Spleen (tissue), 11 donors: ENCODE measurements at regions not wholly inside any gene's neighbourhood (a gene's known extent, or its start where the extent isn't known, plus 50 kb on each side); places are given as distances from the start of the nearest gene placed in this dataset.

Experiments
- DNase-seq: peaks from one replicate; pipeline ENCODE4 v3.0.0-alpha.2; 2020
- H3K27ac ChIP-seq, 8 donors: fragments of 200-600 bp; sonication (generic) in 7 of 8; 1 replicate in 4 of 8; 2 replicates in 4 of 8; pipeline versions ENCODE4 v1.5.0 to v1.8.0; 2016 to 2021; ENCODE audit warnings: inconsistent platforms in 4 of 8, mild to moderate bottlenecking in 4 of 8, moderate library complexity in 1 of 8
- H3K27me3 ChIP-seq, 7 donors: fragments of 200-600 bp; sonication (generic) in 6 of 7; replicated peaks in 1 of 7; 1 replicate in 4 of 7; 2 replicates in 3 of 7; pipeline versions ENCODE4 v1.5.0 to v1.8.0; 2016 to 2021; ENCODE audit warnings: inconsistent platforms in 3 of 7, mild to moderate bottlenecking in 1 of 7
- H3K36me3 ChIP-seq, 6 donors: fragments of 200-600 bp; sonication (generic) in 5 of 6; 1 replicate in 4 of 6; 2 replicates in 2 of 6; pipeline versions ENCODE4 v1.5.0 to v1.8.0; 2016 to 2021; ENCODE audit warnings: inconsistent platforms in 2 of 6
- H3K4me1 ChIP-seq, 6 donors: fragments of 200-600 bp; sonication (generic) in 5 of 6; 1 replicate in 3 of 6; 2 replicates in 3 of 6; pipeline versions ENCODE4 v1.5.0 to v1.8.0; 2016 to 2021; ENCODE audit warnings: inconsistent platforms in 3 of 6
- H3K4me3 ChIP-seq, 8 donors: fragments of 200-600 bp; sonication (generic) in 7 of 8; 1 replicate in 4 of 8; 2 replicates in 4 of 8; pipeline versions ENCODE4 v1.5.0 to v1.8.0; 2016 to 2021; ENCODE audit warnings: inconsistent platforms in 4 of 8, mild to moderate bottlenecking in 4 of 8, moderate library complexity in 2 of 8
- H3K9me3 ChIP-seq, 8 donors: fragments of 200-600 bp; sonication (generic) in 7 of 8; 1 replicate in 4 of 8; 2 replicates in 4 of 8; pipeline versions ENCODE4 v1.5.0 to v1.8.0; 2016 to 2021; ENCODE audit warnings: inconsistent platforms in 4 of 8
- POLR2A ChIP-seq, 3 donors: fragments of 450-650 bp; IDR thresholded peaks; one replicate each; pipeline ENCODE4 v1.5.1; 2017; ENCODE audit warnings: antibody characterized with exemption in 3 of 3, mild to moderate bottlenecking in 1 of 3
- POLR2AphosphoS5 ChIP-seq, 3 donors: sonication (generic); formaldehyde crosslinking; IDR thresholded peaks; one replicate each; pipeline ENCODE4 v1.5.1; 2017; ENCODE audit warnings: antibody characterized with exemption in 3 of 3
- WGBS, 5 donors: extraction: QIAGEN DNeasy Blood & Tissue Kit in 3 of 5; methylation state at CpG; one replicate each; pipeline versions ENCODE4 v1.1.5 to v1.1.7; 2013 to 2018; 5-methylcytosine and 5-hydroxymethylcytosine counted together
- intact Hi-C: fragments of 100-400 bp; cut with DNase I; formaldehyde crosslinking; loops from one replicate; pipeline ENCODE4 v1.15.0; 2023; ENCODE audit warnings: low total_unique reads
- TF ChIP-seq, protein P1 (sequence below), 11 experiments: fragments of 200-600 bp in 7 of 11; fragments of 450-650 bp in 4 of 11; sonication (generic) in 4 of 11; IDR thresholded peaks in 8 of 11; conservative IDR thresholded peaks in 3 of 11; 1 replicate in 7 of 11; 2 replicates in 4 of 11; pipeline versions ENCODE4 v1.4.0 to v1.8.0; 2016 to 2021; ENCODE audit warnings: antibody characterized with exemption in 11 of 11, inconsistent platforms in 4 of 11, mild to moderate bottlenecking in 1 of 11
- donor health status: healthy with polysubstance abuse.
- donor health status: DM: no; HTN: no; CAD: no; lungs with moderate emphysema.
- donor health status: DM: no; HTN: no; CAD: no.
- donor health status: Bipolar disorder and iron deficiency.
- donor health status: healthy.
- donor health status: DM: no; HTN: no; CAD: no.
- donor health status: DM: yes; HTN: yes; CAD: no.

GRCh38 chr15:94682171-94682570, 450.8 kb downstream of the MCTP2 start:
- WGBS, 5 donors, result 70 to 86% (median 84%) methylated on average over 3 of the region's 3 CpGs

DNA sequence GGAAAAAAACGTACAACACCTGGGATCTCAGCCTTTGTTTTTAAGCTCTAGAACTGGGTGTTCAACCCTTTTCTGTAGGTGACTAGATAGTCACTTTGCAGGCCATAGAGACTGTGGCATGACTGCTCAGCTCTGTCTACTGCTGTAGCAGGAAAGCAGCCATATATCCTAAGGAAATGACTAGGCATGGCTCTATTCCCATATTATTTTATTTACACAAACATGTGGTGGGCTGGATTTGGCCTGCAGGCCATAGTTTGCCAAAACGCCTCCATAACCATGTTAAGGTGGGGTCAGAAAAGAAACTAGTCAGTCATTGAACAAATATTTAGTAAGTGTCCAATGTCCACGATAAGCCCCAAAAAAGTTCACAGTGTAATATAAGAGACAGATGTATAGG, 452.5 kb downstream of the MCTP2 start:
- TF ChIP-seq POLR2AphosphoS5 (IDR thresholded peaks at IDR 0.05) (no peak), POLR2A (IDR thresholded peaks at IDR 0.05) (no peak)
- TF ChIP-seq, protein P1, sequence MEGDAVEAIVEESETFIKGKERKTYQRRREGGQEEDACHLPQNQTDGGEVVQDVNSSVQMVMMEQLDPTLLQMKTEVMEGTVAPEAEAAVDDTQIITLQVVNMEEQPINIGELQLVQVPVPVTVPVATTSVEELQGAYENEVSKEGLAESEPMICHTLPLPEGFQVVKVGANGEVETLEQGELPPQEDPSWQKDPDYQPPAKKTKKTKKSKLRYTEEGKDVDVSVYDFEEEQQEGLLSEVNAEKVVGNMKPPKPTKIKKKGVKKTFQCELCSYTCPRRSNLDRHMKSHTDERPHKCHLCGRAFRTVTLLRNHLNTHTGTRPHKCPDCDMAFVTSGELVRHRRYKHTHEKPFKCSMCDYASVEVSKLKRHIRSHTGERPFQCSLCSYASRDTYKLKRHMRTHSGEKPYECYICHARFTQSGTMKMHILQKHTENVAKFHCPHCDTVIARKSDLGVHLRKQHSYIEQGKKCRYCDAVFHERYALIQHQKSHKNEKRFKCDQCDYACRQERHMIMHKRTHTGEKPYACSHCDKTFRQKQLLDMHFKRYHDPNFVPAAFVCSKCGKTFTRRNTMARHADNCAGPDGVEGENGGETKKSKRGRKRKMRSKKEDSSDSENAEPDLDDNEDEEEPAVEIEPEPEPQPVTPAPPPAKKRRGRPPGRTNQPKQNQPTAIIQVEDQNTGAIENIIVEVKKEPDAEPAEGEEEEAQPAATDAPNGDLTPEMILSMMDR (IDR thresholded peaks at IDR 0.05 in 8 of 11, conservative IDR thresholded peaks at IDR 0.05 in 3 of 11), result no peak
- H3K36me3 ChIP-seq, result no peaks in the 10 kb centered on the region
- H3K9me3 ChIP-seq, result no peaks in the 10 kb centered on the region
- WGBS, 5 donors, result 77 to 87% (median 85%) methylated on average over 3 of the region's 3 CpGs
- no peak overlapping the region for H3K27ac ChIP-seq
- DNase-seq, result no peak
- no peaks in the 10 kb centered on the region for H3K4me1 ChIP-seq
- H3K4me3 ChIP-seq, result no peak overlapping the region
- H3K27me3 ChIP-seq, result no peaks in the 10 kb centered on the region
- intact Hi-C loops, result no loop called here

More at GRCh38 chr15:94682171-94682570, 450.8 kb downstream of the MCTP2 start:
- Histone ChIP-seq H3K27ac (no peak overlapping the region), H3K36me3 (no peaks in the 10 kb centered on the region), H3K4me3 (no peak overlapping the region), H3K4me1 (no peaks in the 10 kb centered on the region), H3K27me3 (no peaks in the 10 kb centered on the region), H3K9me3 (no peaks in the 10 kb centered on the region)
- no peak for DNase-seq
- intact Hi-C loops, result no loop called here
- TF ChIP-seq, protein P1 (IDR thresholded peaks at IDR 0.05 in 8 of 11, conservative IDR thresholded peaks at IDR 0.05 in 3 of 11), result no peak
- no peak for TF ChIP-seq POLR2A (IDR thresholded peaks at IDR 0.05)
- no peak for TF ChIP-seq POLR2AphosphoS5 (IDR thresholded peaks at IDR 0.05)

GRCh38 chr15:94691169-94691568, 459.8 kb downstream of the MCTP2 start:
- WGBS, 5 donors, result 81 to 97% (median 83%) methylated on average over 2 of the region's 2 CpGs
- no peak for DNase-seq

DNA sequence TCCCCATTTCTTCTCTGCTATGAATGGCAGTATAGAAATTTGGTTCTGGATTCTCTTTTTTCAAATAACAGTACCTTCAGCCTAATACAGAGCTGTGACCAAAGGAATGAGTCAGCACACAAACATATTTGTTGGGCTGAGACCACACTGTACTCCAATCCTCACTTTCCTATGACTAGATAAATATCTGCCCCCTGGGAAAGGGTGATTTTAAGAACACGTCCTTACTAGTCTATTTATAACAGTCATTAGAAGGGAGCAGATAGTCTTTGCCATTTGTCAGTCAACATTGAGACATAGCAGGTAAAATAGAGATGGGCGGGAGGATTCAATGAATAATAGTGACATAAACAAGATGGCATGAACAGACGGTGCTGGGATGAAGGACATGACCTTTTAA, 461.3 kb downstream of the MCTP2 start:
- TF ChIP-seq POLR2AphosphoS5 (IDR thresholded peaks at IDR 0.05) (no peak), POLR2A (IDR thresholded peaks at IDR 0.05) (no peak)
- TF ChIP-seq, protein P1 (IDR thresholded peaks at IDR 0.05 in 8 of 11, conservative IDR thresholded peaks at IDR 0.05 in 3 of 11), result no peak
- no peak for DNase-seq
- WGBS, 5 donors, result 61 to 82% (median 72%) methylated on average over 3 of the region's 3 CpGs
- Histone ChIP-seq H3K9me3 (no peaks in the 10 kb centered on the region), H3K4me1 (no peaks in the 10 kb centered on the region), H3K27me3 (no peaks in the 10 kb centered on the region), H3K36me3 (no peaks in the 10 kb centered on the region), H3K4me3 (no peak overlapping the region), H3K27ac (no peak overlapping the region)
- intact Hi-C loops, result no loop called here

More at GRCh38 chr15:94691169-94691568, 459.8 kb downstream of the MCTP2 start:
- H3K4me1 ChIP-seq, result no peaks in the 10 kb centered on the region
- no peak overlapping the region for H3K4me3 ChIP-seq
- H3K27me3 ChIP-seq, result no peaks in the 10 kb centered on the region
- no peak for TF ChIP-seq POLR2AphosphoS5 (IDR thresholded peaks at IDR 0.05)
- TF ChIP-seq, protein P1 (IDR thresholded peaks at IDR 0.05 in 8 of 11, conservative IDR thresholded peaks at IDR 0.05 in 3 of 11), result no peak
- no peak for TF ChIP-seq POLR2A (IDR thresholded peaks at IDR 0.05)
- intact Hi-C loops, result no loop called here
- no peaks in the 10 kb centered on the region for H3K36me3 ChIP-seq
- H3K27ac ChIP-seq, result no peak overlapping the region
- H3K9me3 ChIP-seq, result no peaks in the 10 kb centered on the region
